PC-3 (cell line): ENCODE measurements at regions not wholly inside any gene's neighbourhood (a gene's known extent, or its start where the extent isn't known, plus 50 kb on each side); places are given as distances from the start of the nearest gene placed in this dataset.

Experiments
- ATAC-seq: fragments of 200-7000 bp; cut with Tn5 transposase; 2 replicates; pipeline ENCODE4 v1.9.1; 2020; ENCODE audit warnings: mild to moderate bottlenecking, moderate library complexity
- BruUV-seq: library from RNA; stranded (reverse); fragments of 400-500 nt; replicated peaks from 2 replicates; lab custom pipeline; 2021; lab: Mats Ljungman, UMichigan
- CTCF ChIA-PET: fragments of 300-600 bp; sonication (Branson Sonifier 250); formaldehyde crosslinking; loops from one replicate; lab custom pipeline; 2022; ENCODE audit warnings: antibody characterized with exemption; lab: Charles Lee
- POLR2A ChIA-PET: fragments of 300-600 bp; sonication (Branson Sonifier 250); formaldehyde crosslinking; loops from one replicate; lab custom pipeline; 2022; ENCODE audit warnings: antibody characterized with exemption; ENCODE audit not compliant: unreplicated experiment; lab: Charles Lee
- DNase-seq: peaks from one replicate; pipeline ENCODE4 v3.0.0-alpha.2; 2015
- H2AFZ ChIP-seq: fragments of 300-600 bp; sonication (generic); 2 replicates; pipeline ENCODE4 v1.6.0; 2016; ENCODE audit warnings: antibody characterized with exemption, low read length
- H3F3A ChIP-seq: fragments of 300-600 bp; sonication (generic); one replicate; pipeline ENCODE4 v1.6.0; 2017; ENCODE audit warnings: antibody characterized with exemption, low read length, control low read depth, mild to moderate bottlenecking; ENCODE audit not compliant: unreplicated experiment
- H3K27ac ChIP-seq: fragments of 300-600 bp; sonication (generic); 2 replicates; pipeline ENCODE4 v1.5.1; 2016; ENCODE audit warnings: mild to moderate bottlenecking, low read length
- H3K27me3 ChIP-seq: fragments of 300-600 bp; sonication (generic); 2 replicates; pipeline ENCODE4 v1.6.1; 2016; ENCODE audit warnings: low read length, mixed read lengths
- H3K36me3 ChIP-seq: fragments of 300-600 bp; sonication (generic); 2 replicates; pipeline ENCODE4 v1.6.1; 2016; ENCODE audit warnings: low read depth, mixed run types, low read length, mixed read lengths
- H3K4me1 ChIP-seq: fragments of 300-600 bp; sonication (generic); 2 replicates; pipeline ENCODE4 v1.5.1; 2016; ENCODE audit warnings: low read length; ENCODE audit not compliant: insufficient read depth
- H3K4me2 ChIP-seq: fragments of 300-600 bp; sonication (generic); 2 replicates; pipeline ENCODE4 v1.6.0; 2016; ENCODE audit warnings: low read length
- H3K4me3 ChIP-seq: fragments of 300-600 bp; sonication (generic); 2 replicates; pipeline ENCODE4 v1.5.1; 2016; ENCODE audit warnings: mild to moderate bottlenecking, low read length, mixed read lengths
- H3K79me2 ChIP-seq: fragments of 300-600 bp; sonication (generic); 2 replicates; pipeline ENCODE4 v1.6.1; 2017; ENCODE audit warnings: low read length, mixed read lengths
- H3K9ac ChIP-seq: fragments of 300-600 bp; sonication (generic); 2 replicates; pipeline ENCODE4 v1.6.0; 2016; ENCODE audit warnings: mild to moderate bottlenecking, low read length
- H3K9me2 ChIP-seq: fragments of 300-600 bp; sonication (generic); replicated peaks from 2 replicates; pipeline ENCODE4 v1.6.1; 2016; ENCODE audit warnings: mixed run types, low read length, mixed read lengths
- H3K9me3 ChIP-seq: fragments of 300-600 bp; sonication (generic); 2 replicates; pipeline ENCODE4 v1.6.1; 2016; ENCODE audit warnings: low read length, mixed read lengths
- H4K20me1 ChIP-seq: fragments of 300-600 bp; sonication (generic); 2 replicates; pipeline ENCODE4 v1.6.1; 2016; ENCODE audit warnings: low read length, mixed read lengths
- EZH2 ChIP-seq: fragments of 300-600 bp; sonication (generic); IDR thresholded peaks from one replicate; pipeline ENCODE4 v1.6.1; 2017; ENCODE audit warnings: antibody characterized with exemption, mild to moderate bottlenecking, low read length; ENCODE audit not compliant: unreplicated experiment
- EZH2phosphoT487 ChIP-seq: fragments of 300-600 bp; sonication (generic); IDR thresholded peaks from 2 replicates; pipeline ENCODE4 v1.6.1; 2018; ENCODE audit warnings: mild to moderate bottlenecking, antibody characterized with exemption, low read length, borderline replicate concordance
- intact Hi-C: fragments of 100-400 bp; cut with micrococcal nuclease; formaldehyde crosslinking; loops from 2 replicates; pipeline ENCODE4 v1.9.0; 2023
- TF ChIP-seq, protein P1 (sequence below): fragments of 300-600 bp; sonication (generic); conservative IDR thresholded peaks from 2 replicates; pipeline ENCODE4 v1.5.1; 2017; ENCODE audit warnings: antibody characterized with exemption, low read depth, mild to moderate bottlenecking, low read length

DNA sequence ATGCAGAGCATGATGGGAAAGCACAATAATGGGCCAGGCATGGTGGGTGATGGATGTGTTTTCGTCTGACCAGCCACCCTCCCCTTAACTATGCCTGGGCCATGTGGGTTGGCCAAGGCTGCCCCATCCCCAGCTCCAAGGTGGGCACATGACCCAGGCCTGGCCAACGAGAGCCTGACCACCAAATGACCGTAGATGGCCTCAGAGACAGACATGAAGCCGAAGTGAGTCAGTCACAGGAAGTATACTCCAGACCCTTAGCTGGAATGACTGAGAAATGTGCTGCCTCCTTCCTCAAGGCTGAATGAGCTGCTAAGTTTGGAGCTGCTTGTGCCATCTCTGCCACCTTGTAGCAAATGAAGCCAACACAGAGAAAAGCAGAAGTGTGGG lies 233.6 kb downstream of the BCL11B start:
- Histone ChIP-seq H3K4me1 (0 out of 2 replicates have a peak, but pooled peaks cover 6% of the 10 kb centered on the region), H3K27ac (no peak overlapping the region), H3F3A (no peaks in the 10 kb centered on the region), H3K9ac (no peak overlapping the region), H3K27me3 (peaks cover 34% of the 10 kb centered on the region; the same call in 1 of the 2 replicates), H4K20me1 (no peaks in the 10 kb centered on the region), H3K79me2 (no peaks in the 10 kb centered on the region), H3K9me2 (no peaks in the 10 kb centered on the region), H3K4me3 (no peak overlapping the region), H3K36me3 (no peaks in the 10 kb centered on the region), H3K4me2 (no peak overlapping the region), H3K9me3 (no peaks in the 10 kb centered on the region), H2AFZ (no peak overlapping the region)
- no peak for TF ChIP-seq EZH2
- TF ChIP-seq, protein P1, sequence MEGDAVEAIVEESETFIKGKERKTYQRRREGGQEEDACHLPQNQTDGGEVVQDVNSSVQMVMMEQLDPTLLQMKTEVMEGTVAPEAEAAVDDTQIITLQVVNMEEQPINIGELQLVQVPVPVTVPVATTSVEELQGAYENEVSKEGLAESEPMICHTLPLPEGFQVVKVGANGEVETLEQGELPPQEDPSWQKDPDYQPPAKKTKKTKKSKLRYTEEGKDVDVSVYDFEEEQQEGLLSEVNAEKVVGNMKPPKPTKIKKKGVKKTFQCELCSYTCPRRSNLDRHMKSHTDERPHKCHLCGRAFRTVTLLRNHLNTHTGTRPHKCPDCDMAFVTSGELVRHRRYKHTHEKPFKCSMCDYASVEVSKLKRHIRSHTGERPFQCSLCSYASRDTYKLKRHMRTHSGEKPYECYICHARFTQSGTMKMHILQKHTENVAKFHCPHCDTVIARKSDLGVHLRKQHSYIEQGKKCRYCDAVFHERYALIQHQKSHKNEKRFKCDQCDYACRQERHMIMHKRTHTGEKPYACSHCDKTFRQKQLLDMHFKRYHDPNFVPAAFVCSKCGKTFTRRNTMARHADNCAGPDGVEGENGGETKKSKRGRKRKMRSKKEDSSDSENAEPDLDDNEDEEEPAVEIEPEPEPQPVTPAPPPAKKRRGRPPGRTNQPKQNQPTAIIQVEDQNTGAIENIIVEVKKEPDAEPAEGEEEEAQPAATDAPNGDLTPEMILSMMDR: no peak
- TF ChIP-seq EZH2phosphoT487: no peak
- BruUV-seq: no TSS peak
- no peak for DNase-seq
- CTCF ChIA-PET: no interaction called here
- ATAC-seq: no peak
- intact Hi-C loops: no loop called here
- POLR2A ChIA-PET: no interaction called here

DNA sequence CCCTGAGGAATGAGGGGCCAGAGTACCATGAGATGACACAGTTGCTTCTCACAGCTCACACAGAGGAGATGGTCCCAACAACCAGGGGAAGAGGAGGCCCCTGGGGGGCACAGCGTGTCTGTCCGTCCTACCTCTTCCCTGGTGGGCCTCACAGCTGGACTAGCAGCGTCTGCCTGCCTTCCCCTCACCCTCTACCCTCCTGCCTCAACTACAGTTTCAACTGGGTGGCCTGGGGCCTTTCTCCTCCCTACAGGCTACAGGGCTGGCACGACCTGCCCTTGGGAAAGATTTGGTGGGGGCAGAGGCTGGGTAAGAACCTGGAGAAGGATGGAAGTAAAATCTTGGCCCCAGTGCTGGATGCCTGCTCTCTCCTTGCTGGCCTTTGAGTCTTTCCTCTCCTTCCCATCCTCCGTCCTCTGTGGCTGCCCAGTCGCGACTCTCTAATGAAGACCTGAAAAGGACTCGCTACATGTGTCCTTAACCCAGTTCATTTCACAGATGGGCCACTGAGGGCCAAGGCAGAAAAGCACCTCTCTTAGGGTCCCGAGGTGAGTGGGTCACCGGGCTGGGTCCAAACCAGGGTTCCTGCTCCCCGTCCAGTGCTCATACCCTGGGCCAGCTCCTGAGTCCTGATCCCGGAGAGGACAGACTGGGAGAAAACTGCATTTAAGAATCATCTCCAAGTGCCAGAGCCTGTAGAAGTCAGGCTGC lies 232.5 kb downstream of the BCL11B start:
- Histone ChIP-seq H3K4me3 (no peak overlapping the region), H3K36me3 (no peaks in the 10 kb centered on the region), H2AFZ (no peak overlapping the region), H3K27me3 (peaks cover 34% of the 10 kb centered on the region; the same call in 1 of the 2 replicates), H3K9me3 (no peaks in the 10 kb centered on the region), H3K4me2 (no peak overlapping the region), H3F3A (no peaks in the 10 kb centered on the region), H3K9ac (no peak overlapping the region), H3K4me1 (0 out of 2 replicates have a peak, but pooled peaks cover 6% of the 10 kb centered on the region), H4K20me1 (no peaks in the 10 kb centered on the region), H3K27ac (no peak overlapping the region), H3K9me2 (no peaks in the 10 kb centered on the region), H3K79me2 (no peaks in the 10 kb centered on the region)
- POLR2A ChIA-PET: no interaction called here
- TF ChIP-seq, protein P1: no peak
- TF ChIP-seq EZH2 (no peak), EZH2phosphoT487 (no peak)
- CTCF ChIA-PET: no interaction called here
- ATAC-seq: no peak
- no TSS peak for BruUV-seq
- DNase-seq: no peak
- intact Hi-C loops: no loop called here

DNA sequence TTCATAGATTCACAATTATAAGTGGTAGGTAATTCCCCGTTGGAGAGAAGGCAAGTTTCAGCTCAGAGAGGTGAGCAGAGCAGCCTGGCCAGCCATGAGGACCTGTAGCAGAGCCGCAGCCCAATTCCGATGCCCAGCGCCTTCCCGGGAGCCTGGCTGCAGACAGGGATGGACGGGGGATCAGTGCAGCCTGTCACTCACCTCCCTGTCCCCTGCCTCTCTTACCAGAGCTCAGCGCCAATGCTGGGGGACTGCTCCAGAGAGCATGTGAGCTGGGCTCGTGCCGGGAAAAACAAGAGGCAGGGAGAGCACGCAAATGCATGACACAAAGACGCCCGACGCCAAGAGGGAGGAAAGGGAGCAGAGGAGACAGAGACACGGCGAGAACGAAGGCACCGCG lies 231.9 kb downstream of the BCL11B start:
- Histone ChIP-seq H3K36me3 (no peaks in the 10 kb centered on the region), H3F3A (no peaks in the 10 kb centered on the region), H3K4me2 (no peak overlapping the region), H3K4me1 (0 out of 2 replicates have a peak, but pooled peaks cover 6% of the 10 kb centered on the region), H3K9me2 (no peaks in the 10 kb centered on the region), H3K9me3 (no peaks in the 10 kb centered on the region), H3K27ac (no peak overlapping the region), H3K4me3 (no peak overlapping the region), H2AFZ (no peak overlapping the region), H3K27me3 (peaks cover 31% of the 10 kb centered on the region; the same call in 1 of the 2 replicates), H3K79me2 (no peaks in the 10 kb centered on the region), H4K20me1 (no peaks in the 10 kb centered on the region), H3K9ac (no peak overlapping the region)
- TF ChIP-seq EZH2phosphoT487 (no peak), EZH2 (no peak)
- TF ChIP-seq, protein P1: no peak
- intact Hi-C loops: no loop called here
- ChIA-PET CTCF (no interaction called here), POLR2A (no interaction called here)
- no peak for DNase-seq
- ATAC-seq: no peak
- BruUV-seq: no TSS peak
